SU-DHL-6 (cell line): ENCODE measurements at regions not wholly inside any gene's neighbourhood (a gene's known extent, or its start where the extent isn't known, plus 50 kb on each side); places are given as distances from the start of the nearest gene placed in this dataset.

Source experiments
- H2AFZ ChIP-seq: fragments of 200-600 bp; sonication (generic); 2 replicates; pipeline ENCODE4 v1.6.1; 2014; ENCODE audit warnings: low read depth, mild to moderate bottlenecking, moderate library complexity, mixed read lengths, antibody characterized with exemption, low read length; ENCODE audit not compliant: severe bottlenecking
- H3F3A ChIP-seq: fragments of 200-600 bp; shearing (Covaris generic); 2 replicates; pipeline ENCODE4 v1.6.0; 2016; ENCODE audit warnings: antibody characterized with exemption, mild to moderate bottlenecking; ENCODE audit not compliant: insufficient read depth
- H3K27ac ChIP-seq: fragments of 200-600 bp; sonication (generic); 2 replicates; pipeline ENCODE4 v1.5.1; 2016; ENCODE audit warnings: low read depth, mild to moderate bottlenecking, low read length, moderate library complexity, mixed read lengths
- H3K27me3 ChIP-seq: fragments of 200-600 bp; sonication (generic), shearing (Covaris generic); 2 replicates; pipeline ENCODE4 v1.6.0; 2014; ENCODE audit warnings: mild to moderate bottlenecking, low read length
- H3K36me3 ChIP-seq: fragments of 200-600 bp; sonication (generic); 2 replicates; pipeline ENCODE4 v1.6.1; 2014; ENCODE audit warnings: mild to moderate bottlenecking, low read length, mixed read lengths
- H3K4me2 ChIP-seq: fragments of 300-600, 200-600 bp; shearing (Covaris generic), sonication (generic); 2 replicates; pipeline ENCODE4 v1.6.0; 2014; ENCODE audit warnings: low read length, low read depth, mild to moderate bottlenecking; ENCODE audit not compliant: poor library complexity, severe bottlenecking
- H3K4me3 ChIP-seq: fragments of 200-600 bp; sonication (generic); 2 replicates; pipeline ENCODE4 v1.5.1; 2014; ENCODE audit warnings: antibody characterized with exemption, low read length, mild to moderate bottlenecking, mixed read lengths; ENCODE audit not compliant: insufficient read depth, poor library complexity, severe bottlenecking
- H3K79me2 ChIP-seq: fragments of 200-600 bp; sonication (generic); 2 replicates; pipeline ENCODE4 v1.6.1; 2014; ENCODE audit warnings: mild to moderate bottlenecking, low read length, moderate library complexity; ENCODE audit not compliant: insufficient read depth
- H3K9ac ChIP-seq: fragments of 200-600 bp; sonication (generic); 2 replicates; pipeline ENCODE4 v1.7.0; 2014; ENCODE audit warnings: mild to moderate bottlenecking, low read length
- H3K9me2 ChIP-seq: fragments of 200-600 bp; sonication (generic); replicated peaks from 2 replicates; pipeline ENCODE4 v1.6.1; 2014; ENCODE audit warnings: low read length; ENCODE audit not compliant: insufficient read depth
- H3K9me3 ChIP-seq: fragments of 200-600 bp; sonication (generic); 2 replicates; pipeline ENCODE4 v1.6.1; 2014; ENCODE audit warnings: low read length, mixed read lengths; ENCODE audit not compliant: insufficient read depth
- H4K20me1 ChIP-seq: fragments of 200-600 bp; sonication (generic); 2 replicates; pipeline ENCODE4 v1.6.1; 2014; ENCODE audit warnings: low read depth, mild to moderate bottlenecking, antibody characterized with exemption, low read length, moderate library complexity, mixed read lengths
- EZH2phosphoT487 ChIP-seq: fragments of 200-600 bp; sonication (generic), shearing (Covaris generic); conservative IDR thresholded peaks from 2 replicates; pipeline ENCODE4 v1.6.1; 2018; ENCODE audit warnings: mild to moderate bottlenecking, antibody characterized with exemption, low read length, moderate library complexity, mixed read lengths
- TF ChIP-seq, protein P1 (sequence below): fragments of 200-600 bp; sonication (generic); IDR thresholded peaks from one replicate; pipeline ENCODE4 v1.5.1; 2017; ENCODE audit warnings: antibody characterized with exemption, mild to moderate bottlenecking, low read length, moderate library complexity; ENCODE audit not compliant: insufficient read depth, poor library complexity, severe bottlenecking

DNA sequence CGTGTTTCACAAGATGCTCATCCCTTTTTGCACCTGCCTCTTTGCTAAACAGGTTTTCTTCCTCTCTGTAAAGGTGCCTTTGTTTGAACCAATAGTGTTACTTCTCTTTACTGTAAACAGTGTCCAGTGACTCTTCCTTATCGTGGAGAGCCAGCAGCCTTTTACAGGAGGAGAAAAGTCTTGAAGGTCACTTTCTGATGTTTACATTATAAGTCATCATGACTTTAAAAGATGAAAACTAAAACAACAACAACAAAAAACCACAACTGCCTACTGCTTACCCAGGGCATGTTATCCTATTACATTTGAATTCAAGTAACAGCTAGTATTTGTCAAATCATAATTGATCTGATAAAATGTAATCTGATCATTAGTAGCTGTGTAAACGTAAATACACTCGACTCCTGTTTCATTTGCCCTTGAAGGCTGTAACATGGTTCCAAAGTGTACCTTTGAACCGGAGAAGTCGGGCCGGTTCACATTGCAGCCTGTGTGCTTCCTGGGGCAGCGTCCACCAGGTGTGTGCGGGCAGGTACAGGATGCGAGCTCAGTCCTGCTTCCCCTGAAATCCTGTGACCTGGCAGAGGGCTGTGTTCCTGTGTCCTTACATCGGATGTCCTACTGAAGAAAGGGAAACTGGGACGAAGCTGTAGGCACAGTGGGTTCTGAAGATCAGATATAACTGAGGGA, 118.1 kb downstream of the C9orf152 start:
- Histone ChIP-seq H4K20me1 (peaks cover 57% of the 10 kb centered on the region), H3K4me2 (no peak overlapping the region), H2AFZ (no peak overlapping the region), H3F3A (0 out of 2 replicates have a peak, but pooled peaks cover 4% of the 10 kb centered on the region), H3K4me3 (no peak overlapping the region), H3K36me3 (peaks cover 9% of the 10 kb centered on the region), H3K27ac (0 out of 2 replicates have a peak overlapping the region, but pooled peaks have one; percentile 2), H3K27me3 (no peaks in the 10 kb centered on the region), H3K9ac (no peak overlapping the region), H3K9me3 (no peaks in the 10 kb centered on the region), H3K9me2 (no peaks in the 10 kb centered on the region), H3K79me2 (peaks cover 100% of the 10 kb centered on the region)
- TF ChIP-seq, protein P1, sequence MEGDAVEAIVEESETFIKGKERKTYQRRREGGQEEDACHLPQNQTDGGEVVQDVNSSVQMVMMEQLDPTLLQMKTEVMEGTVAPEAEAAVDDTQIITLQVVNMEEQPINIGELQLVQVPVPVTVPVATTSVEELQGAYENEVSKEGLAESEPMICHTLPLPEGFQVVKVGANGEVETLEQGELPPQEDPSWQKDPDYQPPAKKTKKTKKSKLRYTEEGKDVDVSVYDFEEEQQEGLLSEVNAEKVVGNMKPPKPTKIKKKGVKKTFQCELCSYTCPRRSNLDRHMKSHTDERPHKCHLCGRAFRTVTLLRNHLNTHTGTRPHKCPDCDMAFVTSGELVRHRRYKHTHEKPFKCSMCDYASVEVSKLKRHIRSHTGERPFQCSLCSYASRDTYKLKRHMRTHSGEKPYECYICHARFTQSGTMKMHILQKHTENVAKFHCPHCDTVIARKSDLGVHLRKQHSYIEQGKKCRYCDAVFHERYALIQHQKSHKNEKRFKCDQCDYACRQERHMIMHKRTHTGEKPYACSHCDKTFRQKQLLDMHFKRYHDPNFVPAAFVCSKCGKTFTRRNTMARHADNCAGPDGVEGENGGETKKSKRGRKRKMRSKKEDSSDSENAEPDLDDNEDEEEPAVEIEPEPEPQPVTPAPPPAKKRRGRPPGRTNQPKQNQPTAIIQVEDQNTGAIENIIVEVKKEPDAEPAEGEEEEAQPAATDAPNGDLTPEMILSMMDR: no peak
- no peak for TF ChIP-seq EZH2phosphoT487

DNA sequence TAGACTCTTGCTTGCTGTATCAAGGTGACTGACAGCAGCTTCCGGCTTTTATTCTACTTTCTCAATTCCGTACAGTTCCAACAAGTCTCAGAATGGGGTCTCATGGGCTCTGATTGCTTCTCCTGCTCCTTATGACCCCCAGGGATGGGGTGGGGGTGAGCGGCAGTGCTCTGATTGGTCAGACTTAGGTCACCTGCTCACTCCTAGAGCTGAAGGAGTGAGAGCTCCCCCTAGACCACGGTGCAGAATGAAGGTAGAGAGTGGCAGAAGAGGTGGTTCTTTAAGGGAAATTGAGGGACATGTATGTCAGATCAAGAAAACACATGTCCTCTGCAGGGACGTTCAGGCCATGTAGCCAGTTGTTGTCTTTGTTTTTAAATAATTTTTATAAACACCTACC, 115.2 kb downstream of the C9orf152 start:
- Histone ChIP-seq H3K4me2 (no peak overlapping the region), H3K27ac (no peak overlapping the region), H3F3A (0 out of 2 replicates have a peak, but pooled peaks cover 4% of the 10 kb centered on the region), H4K20me1 (peaks cover 47% of the 10 kb centered on the region), H2AFZ (no peak overlapping the region), H3K79me2 (peaks cover 89% of the 10 kb centered on the region), H3K36me3 (0 out of 2 replicates have a peak, but pooled peaks cover 3% of the 10 kb centered on the region), H3K9me3 (no peaks in the 10 kb centered on the region), H3K9ac (no peak overlapping the region), H3K9me2 (no peaks in the 10 kb centered on the region), H3K27me3 (no peaks in the 10 kb centered on the region), H3K4me3 (no peak overlapping the region)
- no peak for TF ChIP-seq EZH2phosphoT487
- TF ChIP-seq, protein P1: no peak

DNA sequence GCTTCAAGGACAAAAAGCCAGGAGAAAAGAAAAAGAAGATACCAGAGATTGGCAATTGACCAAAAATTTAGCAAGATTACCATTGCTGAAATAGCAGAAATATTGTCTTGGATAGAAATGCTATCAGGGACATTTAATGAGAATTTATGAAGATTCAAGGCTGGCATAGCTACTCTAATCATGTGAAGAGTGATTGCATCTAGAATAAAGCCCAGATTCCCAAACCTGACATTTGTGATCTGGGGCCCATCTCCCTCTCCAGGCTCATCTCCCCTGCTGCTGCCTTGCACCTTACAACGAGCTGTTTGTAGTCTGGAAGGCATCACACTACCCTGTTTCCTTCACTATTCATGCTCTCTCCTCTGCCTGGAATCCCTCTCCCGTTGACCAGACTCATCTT, 114.5 kb downstream of the C9orf152 start:
- H4K20me1 ChIP-seq: peaks cover 47% of the 10 kb centered on the region
- H3K9me3 ChIP-seq: no peaks in the 10 kb centered on the region
- TF ChIP-seq, protein P1: no peak
- TF ChIP-seq EZH2phosphoT487: no peak
- no peak overlapping the region for H3K9ac ChIP-seq
- no peak overlapping the region for H2AFZ ChIP-seq
- H3K9me2 ChIP-seq: no peaks in the 10 kb centered on the region
- no peaks in the 10 kb centered on the region for H3K27me3 ChIP-seq
- H3K36me3 ChIP-seq: 0 out of 2 replicates have a peak, but pooled peaks cover 3% of the 10 kb centered on the region
- H3F3A ChIP-seq: peaks cover 4% of the 10 kb centered on the region; the same call in 1 of the 2 replicates
- no peak overlapping the region for H3K4me3 ChIP-seq
- no peak overlapping the region for H3K27ac ChIP-seq
- peaks cover 87% of the 10 kb centered on the region for H3K79me2 ChIP-seq
- H3K4me2 ChIP-seq: no peak overlapping the region
